ENCODE measurements at regions not wholly inside any gene's neighbourhood (a gene's known extent, or its start where the extent isn't known, plus 50 kb on each side); places are given as distances from the start of the nearest gene placed in this dataset.

DNA sequence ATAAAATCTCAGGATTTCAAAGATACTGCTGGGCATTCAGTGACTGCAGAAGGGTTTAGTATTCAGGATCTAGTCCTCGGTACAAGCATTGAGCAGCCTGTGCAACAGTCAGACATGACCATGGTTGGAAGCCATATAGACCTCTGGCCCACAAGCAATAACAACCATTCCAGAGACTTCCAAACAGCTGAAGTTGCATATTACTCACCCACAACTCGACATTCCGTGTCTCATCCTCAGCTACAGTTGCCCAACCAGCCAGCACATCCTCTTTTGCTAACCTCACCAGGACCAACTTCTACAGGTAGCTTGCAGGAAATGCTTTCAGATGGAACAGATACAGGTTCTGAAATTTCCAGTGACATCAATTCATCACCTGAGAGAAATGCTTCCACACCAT lies 156.8 kb downstream of the C11orf91 start:
- H3K27ac ChIP-seq, result no peak overlapping the region

DNA sequence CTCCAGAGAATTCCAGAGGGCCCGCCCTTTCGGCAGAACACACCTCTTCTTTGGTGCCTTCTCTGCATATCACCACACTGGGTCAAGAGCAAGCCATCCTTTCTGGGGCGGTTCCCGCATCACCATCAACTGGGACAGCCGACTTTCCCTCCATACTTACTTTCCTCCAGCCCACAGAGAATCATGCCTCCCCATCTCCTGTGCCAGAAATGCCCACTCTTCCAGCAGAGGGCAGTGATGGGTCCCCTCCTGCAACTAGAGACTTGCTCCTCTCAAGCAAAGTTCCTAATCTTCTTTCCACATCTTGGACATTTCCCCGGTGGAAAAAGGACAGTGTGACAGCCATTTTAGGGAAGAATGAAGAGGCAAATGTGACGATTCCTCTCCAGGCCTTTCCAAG lies 157.7 kb downstream of the C11orf91 start:
- intact Hi-C loops (cut with DNase I; ENCODE audit: low total_unique reads), result loop anchor here (10.0 kb wide), 2 partner anchors 142 to 202 kb away; no protein-coding TSS in a partner anchor
- H3K27ac ChIP-seq, result no peak overlapping the region

More for the DNA sequence above, 156.8 kb downstream of the C11orf91 start:
- WGBS, 5 donors, result 72 to 92% (median 83%) methylated on average over 3 of the region's 3 CpGs
- Histone ChIP-seq H3K9me3 (no peaks in the 10 kb centered on the region), H3K4me1 (no peaks in the 10 kb centered on the region), H3K36me3 (no peaks in the 10 kb centered on the region), H3K27me3 (peaks cover 0 to 19% (median 0%) of the 10 kb centered on the region in 3 donors), H3K4me3 (no peak overlapping the region)
- intact Hi-C loops (cut with DNase I; ENCODE audit: low total_unique reads), result loop anchor here (10.0 kb wide), 2 partner anchors 141 to 201 kb away; no protein-coding TSS in a partner anchor
- TF ChIP-seq EP300 (IDR thresholded peaks at IDR 0.05) (no peak), POLR2AphosphoS5 (IDR thresholded peaks at IDR 0.05) (no peak), POLR2A (IDR thresholded peaks at IDR 0.05) (no peak)
- DNase-seq, result no peak

DNA sequence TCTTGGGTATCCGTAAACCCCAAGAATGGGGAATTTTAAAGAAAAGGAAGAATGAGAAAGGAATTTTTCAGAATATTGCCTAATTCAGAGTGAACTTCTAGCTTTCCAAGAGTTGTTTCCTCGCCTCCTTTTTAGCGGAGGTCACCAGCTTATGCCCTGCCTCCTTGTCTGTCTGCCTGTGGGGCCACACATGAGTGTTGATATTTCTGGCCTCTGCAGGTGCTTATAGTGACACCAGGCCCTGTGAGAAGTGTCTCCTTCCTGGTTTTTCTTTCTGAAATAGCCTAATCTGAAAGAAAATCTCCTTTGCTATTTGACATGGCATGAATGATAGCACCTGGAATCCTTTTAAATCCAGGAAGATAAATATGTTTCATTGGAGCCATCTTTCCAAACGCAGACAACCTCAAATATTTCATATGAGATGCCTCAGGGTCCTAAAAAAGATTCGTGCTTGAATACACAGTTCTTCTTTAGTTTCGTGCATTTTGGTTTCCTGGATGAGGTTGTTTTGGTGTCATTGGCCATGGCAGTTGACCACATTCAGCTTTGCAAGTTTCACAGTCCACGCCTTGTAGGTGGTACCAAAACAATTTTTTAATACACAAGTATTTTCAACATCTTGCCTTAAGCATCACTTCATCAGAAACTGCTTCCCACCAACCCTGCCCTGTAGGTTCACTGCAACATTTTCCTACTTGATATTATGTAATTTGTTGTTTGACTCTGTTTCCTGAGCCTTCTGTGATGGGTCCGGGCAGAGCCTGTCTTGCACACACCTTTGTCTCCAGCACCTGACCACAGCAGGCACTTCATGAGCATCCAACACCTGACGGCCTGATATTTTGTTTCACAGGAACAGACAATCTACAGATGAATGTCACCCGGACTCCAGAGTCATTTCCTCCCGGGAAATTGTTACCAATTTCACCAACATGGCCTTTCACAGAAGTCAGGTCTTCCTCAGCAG lies 159.4 kb downstream of the C11orf91 start:
- no peak overlapping the region for H3K27ac ChIP-seq
- 80 to 85% (median 81%) methylated on average over 11 of the region's 11 CpGs for WGBS, 5 donors
- intact Hi-C loops (cut with DNase I; ENCODE audit: low total_unique reads), result loop anchor here (10.0 kb wide), 2 partner anchors 144 to 204 kb away; no protein-coding TSS in a partner anchor
- H3K4me1 ChIP-seq, result no peaks in the 10 kb centered on the region
- no peak for DNase-seq
- no peak overlapping the region for H3K4me3 ChIP-seq
- H3K9me3 ChIP-seq, result no peaks in the 10 kb centered on the region
- TF ChIP-seq, protein P1, sequence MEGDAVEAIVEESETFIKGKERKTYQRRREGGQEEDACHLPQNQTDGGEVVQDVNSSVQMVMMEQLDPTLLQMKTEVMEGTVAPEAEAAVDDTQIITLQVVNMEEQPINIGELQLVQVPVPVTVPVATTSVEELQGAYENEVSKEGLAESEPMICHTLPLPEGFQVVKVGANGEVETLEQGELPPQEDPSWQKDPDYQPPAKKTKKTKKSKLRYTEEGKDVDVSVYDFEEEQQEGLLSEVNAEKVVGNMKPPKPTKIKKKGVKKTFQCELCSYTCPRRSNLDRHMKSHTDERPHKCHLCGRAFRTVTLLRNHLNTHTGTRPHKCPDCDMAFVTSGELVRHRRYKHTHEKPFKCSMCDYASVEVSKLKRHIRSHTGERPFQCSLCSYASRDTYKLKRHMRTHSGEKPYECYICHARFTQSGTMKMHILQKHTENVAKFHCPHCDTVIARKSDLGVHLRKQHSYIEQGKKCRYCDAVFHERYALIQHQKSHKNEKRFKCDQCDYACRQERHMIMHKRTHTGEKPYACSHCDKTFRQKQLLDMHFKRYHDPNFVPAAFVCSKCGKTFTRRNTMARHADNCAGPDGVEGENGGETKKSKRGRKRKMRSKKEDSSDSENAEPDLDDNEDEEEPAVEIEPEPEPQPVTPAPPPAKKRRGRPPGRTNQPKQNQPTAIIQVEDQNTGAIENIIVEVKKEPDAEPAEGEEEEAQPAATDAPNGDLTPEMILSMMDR (IDR thresholded peaks at IDR 0.05), result no peak
- no peak for TF ChIP-seq POLR2A (IDR thresholded peaks at IDR 0.05)
- TF ChIP-seq POLR2AphosphoS5 (IDR thresholded peaks at IDR 0.05), result no peak
- no peak for TF ChIP-seq EP300 (IDR thresholded peaks at IDR 0.05)
- H3K36me3 ChIP-seq, result no peaks in the 10 kb centered on the region
- peaks cover 0 to 25% (median 0%) of the 10 kb centered on the region in 3 donors for H3K27me3 ChIP-seq

More for the DNA sequence above, 157.7 kb downstream of the C11orf91 start:
- TF ChIP-seq, protein P1 (IDR thresholded peaks at IDR 0.05), result peak in 5 of 7 experiments; percentile 29 to 56 (median 47)
- TF ChIP-seq EP300 (IDR thresholded peaks at IDR 0.05) (no peak), POLR2AphosphoS5 (IDR thresholded peaks at IDR 0.05) (no peak)
- Histone ChIP-seq H3K4me1 (no peaks in the 10 kb centered on the region), H3K9me3 (no peaks in the 10 kb centered on the region), H3K36me3 (no peaks in the 10 kb centered on the region), H3K4me3 (no peak overlapping the region), H3K27me3 (peaks cover 0 to 19% (median 0%) of the 10 kb centered on the region in 3 donors)
- DNase-seq, result peak; percentile 66 to 74
- whole genome bisulfite sequencing, 5 donors, result 48 to 58% (median 56%) methylated on average over 7 of the region's 7 CpGs

DNA sequence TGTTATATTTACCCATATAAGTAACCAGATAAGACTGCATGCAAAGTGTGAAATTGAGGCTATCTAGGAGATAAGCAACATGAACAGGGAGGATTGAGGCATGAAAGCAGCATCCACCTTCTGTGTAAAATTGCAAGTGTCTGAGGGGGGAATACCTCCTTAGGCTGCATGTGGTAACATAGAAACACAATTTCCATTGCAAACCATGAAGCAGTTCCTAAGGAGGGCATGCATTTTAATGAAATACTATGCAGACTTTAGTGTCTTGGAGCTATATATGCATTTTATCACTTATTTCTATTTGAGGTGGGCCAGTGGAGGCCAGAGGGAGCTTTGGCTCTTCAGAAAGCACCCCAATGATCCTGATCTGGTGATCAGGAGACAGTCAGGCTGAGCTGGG lies 160.2 kb downstream of the C11orf91 start:
- H3K4me1 ChIP-seq, result no peaks in the 10 kb centered on the region
- no peak for TF ChIP-seq POLR2A (IDR thresholded peaks at IDR 0.05)
- TF ChIP-seq, protein P1 (IDR thresholded peaks at IDR 0.05), result no peak
- no peak for TF ChIP-seq POLR2AphosphoS5 (IDR thresholded peaks at IDR 0.05)
- TF ChIP-seq EP300 (IDR thresholded peaks at IDR 0.05), result no peak
- intact Hi-C loops (cut with DNase I; ENCODE audit: low total_unique reads), result loop anchor here (10.0 kb wide), 2 partner anchors 144 to 204 kb away; no protein-coding TSS in a partner anchor
- no peak overlapping the region for H3K4me3 ChIP-seq
- no peaks in the 10 kb centered on the region for H3K36me3 ChIP-seq
- no peaks in the 10 kb centered on the region for H3K9me3 ChIP-seq
- no peak for DNase-seq
- H3K27ac ChIP-seq, result no peak overlapping the region
- peaks cover 0 to 28% (median 0%) of the 10 kb centered on the region in 3 donors for H3K27me3 ChIP-seq
